Hepatocyte (in vitro differentiated cells): ENCODE measurements at regions not wholly inside any gene's neighbourhood (a gene's known extent, or its start where the extent isn't known, plus 50 kb on each side); places are given as distances from the start of the nearest gene placed in this dataset.

ENCODE experiments used
- DNase-seq: peaks from one replicate; pipeline ENCODE4 v3.0.0-alpha.2; 2016; ENCODE audit warnings: low spot score
- H2AFZ ChIP-seq: fragments of 200-600 bp; sonication (generic); 2 replicates; pipeline ENCODE4 v1.6.0; 2016; ENCODE audit warnings: antibody characterized with exemption, mild to moderate bottlenecking
- H3K27ac ChIP-seq: fragments of 200-600 bp; sonication (generic); 2 replicates; pipeline ENCODE4 v1.5.1; 2016; ENCODE audit warnings: mild to moderate bottlenecking
- H3K27me3 ChIP-seq: fragments of 200-600 bp; sonication (generic); 2 replicates; pipeline ENCODE4 v1.6.1; 2016
- H3K36me3 ChIP-seq: fragments of 200-600 bp; sonication (generic); replicated peaks from 2 replicates; pipeline ENCODE4 v1.5.1; 2016; ENCODE audit warnings: low read depth; ENCODE audit not compliant: insufficient read depth
- H3K4me1 ChIP-seq: fragments of 200-600 bp; sonication (generic); 2 replicates; pipeline ENCODE4 v1.5.1; 2016; ENCODE audit warnings: mild to moderate bottlenecking, moderate library complexity; ENCODE audit not compliant: insufficient read depth
- H3K4me2 ChIP-seq: fragments of 200-600 bp; sonication (generic); 2 replicates; pipeline ENCODE4 v1.6.0; 2016
- H3K4me3 ChIP-seq: fragments of 200-600 bp; sonication (generic); 2 replicates; pipeline ENCODE4 v1.5.1; 2016; ENCODE audit warnings: mild to moderate bottlenecking
- H3K79me2 ChIP-seq: fragments of 200-600 bp; sonication (generic); 2 replicates; pipeline ENCODE4 v1.6.0; 2017; ENCODE audit warnings: mild to moderate bottlenecking
- H3K9me2 ChIP-seq: fragments of 200-600 bp; sonication (generic); replicated peaks from 2 replicates; pipeline ENCODE4 v1.6.0; 2017; ENCODE audit warnings: mild to moderate bottlenecking; ENCODE audit not compliant: insufficient read depth
- H3K9me3 ChIP-seq: fragments of 200-600 bp; sonication (generic); 2 replicates; pipeline ENCODE4 v1.5.1; 2016; ENCODE audit warnings: low read depth, mild to moderate bottlenecking
- H4K20me1 ChIP-seq: fragments of 200-600 bp; sonication (generic); 2 replicates; pipeline ENCODE4 v1.6.0; 2016; ENCODE audit warnings: mild to moderate bottlenecking; ENCODE audit not compliant: insufficient read depth, poor library complexity, severe bottlenecking
- EZH2 ChIP-seq: fragments of 200-600 bp; sonication (generic); IDR thresholded peaks from 2 replicates; pipeline ENCODE4 v1.6.1; 2016; ENCODE audit warnings: antibody characterized with exemption, mild to moderate bottlenecking, borderline replicate concordance
- EZH2phosphoT487 ChIP-seq: fragments of 200-600 bp; sonication (generic); IDR thresholded peaks from one replicate; pipeline ENCODE4 v1.6.1; 2018; ENCODE audit warnings: antibody characterized with exemption, mild to moderate bottlenecking, low read depth, moderate library complexity; ENCODE audit not compliant: unreplicated experiment, severe bottlenecking
- WGBS: methylation state at CpG from one replicate; pipeline ENCODE4 v1.1.6; 2016; ENCODE audit warnings: low lambda C conversion rate; ENCODE audit errors: missing lambda C conversion rate; 5-methylcytosine and 5-hydroxymethylcytosine counted together
- TF ChIP-seq, protein P1 (sequence below): fragments of 200-600 bp; sonication (generic); IDR thresholded peaks from 2 replicates; pipeline ENCODE4 v1.5.1; 2016; ENCODE audit warnings: antibody characterized with exemption, mild to moderate bottlenecking; ENCODE audit not compliant: poor library complexity

DNA sequence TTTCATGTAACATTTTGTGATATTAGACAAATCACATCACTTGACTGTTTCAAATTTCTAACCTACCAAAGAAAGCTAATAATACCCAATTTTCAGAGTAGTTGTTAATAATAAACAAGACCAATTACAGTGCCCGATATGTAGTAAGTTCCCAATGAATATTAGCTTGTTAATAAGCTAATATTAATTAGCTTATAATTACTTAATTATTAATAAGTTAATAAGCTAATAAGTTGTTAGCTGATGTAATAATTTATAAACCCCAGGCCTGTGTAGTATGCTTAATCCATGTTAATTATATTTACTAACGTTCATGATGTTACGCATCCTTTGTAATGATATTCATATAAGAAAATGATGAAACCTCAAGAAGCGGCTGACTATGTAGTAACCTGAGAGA lies 643.8 kb upstream of the KIRREL3 start:
- Histone ChIP-seq H3K27ac (no peak overlapping the region), H3K4me1 (peaks cover 4% of the 10 kb centered on the region), H3K27me3 (no peaks in the 10 kb centered on the region), H3K36me3 (no peaks in the 10 kb centered on the region), H3K4me2 (no peak overlapping the region), H2AFZ (no peak overlapping the region), H3K9me2 (no peaks in the 10 kb centered on the region), H3K9me3 (no peaks in the 10 kb centered on the region), H4K20me1 (no peaks in the 10 kb centered on the region), H3K79me2 (no peaks in the 10 kb centered on the region), H3K4me3 (no peak overlapping the region)
- 96% methylated on average over 4 of the region's 4 CpGs for WGBS
- TF ChIP-seq, protein P1, sequence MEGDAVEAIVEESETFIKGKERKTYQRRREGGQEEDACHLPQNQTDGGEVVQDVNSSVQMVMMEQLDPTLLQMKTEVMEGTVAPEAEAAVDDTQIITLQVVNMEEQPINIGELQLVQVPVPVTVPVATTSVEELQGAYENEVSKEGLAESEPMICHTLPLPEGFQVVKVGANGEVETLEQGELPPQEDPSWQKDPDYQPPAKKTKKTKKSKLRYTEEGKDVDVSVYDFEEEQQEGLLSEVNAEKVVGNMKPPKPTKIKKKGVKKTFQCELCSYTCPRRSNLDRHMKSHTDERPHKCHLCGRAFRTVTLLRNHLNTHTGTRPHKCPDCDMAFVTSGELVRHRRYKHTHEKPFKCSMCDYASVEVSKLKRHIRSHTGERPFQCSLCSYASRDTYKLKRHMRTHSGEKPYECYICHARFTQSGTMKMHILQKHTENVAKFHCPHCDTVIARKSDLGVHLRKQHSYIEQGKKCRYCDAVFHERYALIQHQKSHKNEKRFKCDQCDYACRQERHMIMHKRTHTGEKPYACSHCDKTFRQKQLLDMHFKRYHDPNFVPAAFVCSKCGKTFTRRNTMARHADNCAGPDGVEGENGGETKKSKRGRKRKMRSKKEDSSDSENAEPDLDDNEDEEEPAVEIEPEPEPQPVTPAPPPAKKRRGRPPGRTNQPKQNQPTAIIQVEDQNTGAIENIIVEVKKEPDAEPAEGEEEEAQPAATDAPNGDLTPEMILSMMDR = no peak
- TF ChIP-seq EZH2 (no peak), EZH2phosphoT487 (no peak)
- DNase-seq = no peak

DNA sequence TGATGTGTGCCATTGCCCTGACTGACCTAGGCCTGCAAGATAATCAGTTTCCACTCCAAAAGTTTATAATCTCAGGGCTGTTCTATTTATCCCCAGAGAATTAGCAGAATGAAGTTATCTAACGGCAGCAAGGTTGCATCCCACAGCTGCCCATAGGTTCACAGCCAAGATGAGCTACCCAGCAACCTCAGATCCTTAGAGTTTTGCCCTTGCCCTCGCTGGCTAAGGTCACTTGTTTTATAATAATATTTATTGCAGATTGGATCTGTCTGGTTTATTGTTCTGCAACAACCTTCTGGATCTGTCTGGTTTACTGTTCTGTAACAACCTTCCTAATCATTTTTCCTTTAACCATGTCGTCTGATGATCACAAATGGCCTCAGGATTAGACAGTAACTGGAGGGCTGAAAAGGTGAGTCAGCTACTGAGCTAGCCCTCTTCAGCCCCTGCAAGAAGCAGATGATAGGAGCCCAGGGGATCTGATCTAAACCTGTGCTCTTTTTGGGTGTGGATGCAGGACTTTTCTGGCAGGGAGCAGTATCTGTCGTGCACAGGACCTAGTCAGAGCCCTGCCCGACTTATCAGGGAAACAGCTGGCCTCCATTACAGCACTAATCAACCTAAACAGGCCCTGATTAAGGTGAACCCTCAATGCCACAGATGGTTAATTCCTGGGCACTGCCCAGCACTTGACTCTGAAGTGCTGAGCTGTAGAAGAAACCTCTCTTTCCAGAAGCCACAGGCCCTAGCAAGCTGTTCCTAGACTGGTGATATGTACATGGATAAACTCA lies 642.9 kb upstream of the KIRREL3 start:
- H3K36me3 ChIP-seq = no peaks in the 10 kb centered on the region
- no peaks in the 10 kb centered on the region for H3K9me2 ChIP-seq
- no peak overlapping the region for H3K4me3 ChIP-seq
- no peaks in the 10 kb centered on the region for H3K9me3 ChIP-seq
- no peak overlapping the region for H3K4me2 ChIP-seq
- H3K79me2 ChIP-seq = no peaks in the 10 kb centered on the region
- 69% methylated on average over 5 of the region's 5 CpGs for WGBS
- TF ChIP-seq, protein P1 = no peak
- TF ChIP-seq EZH2 = no peak
- no peak overlapping the region for H3K27ac ChIP-seq
- H3K27me3 ChIP-seq = no peaks in the 10 kb centered on the region
- no peak for DNase-seq
- H4K20me1 ChIP-seq = no peaks in the 10 kb centered on the region
- no peak overlapping the region for H2AFZ ChIP-seq
- peaks cover 4% of the 10 kb centered on the region for H3K4me1 ChIP-seq

DNA sequence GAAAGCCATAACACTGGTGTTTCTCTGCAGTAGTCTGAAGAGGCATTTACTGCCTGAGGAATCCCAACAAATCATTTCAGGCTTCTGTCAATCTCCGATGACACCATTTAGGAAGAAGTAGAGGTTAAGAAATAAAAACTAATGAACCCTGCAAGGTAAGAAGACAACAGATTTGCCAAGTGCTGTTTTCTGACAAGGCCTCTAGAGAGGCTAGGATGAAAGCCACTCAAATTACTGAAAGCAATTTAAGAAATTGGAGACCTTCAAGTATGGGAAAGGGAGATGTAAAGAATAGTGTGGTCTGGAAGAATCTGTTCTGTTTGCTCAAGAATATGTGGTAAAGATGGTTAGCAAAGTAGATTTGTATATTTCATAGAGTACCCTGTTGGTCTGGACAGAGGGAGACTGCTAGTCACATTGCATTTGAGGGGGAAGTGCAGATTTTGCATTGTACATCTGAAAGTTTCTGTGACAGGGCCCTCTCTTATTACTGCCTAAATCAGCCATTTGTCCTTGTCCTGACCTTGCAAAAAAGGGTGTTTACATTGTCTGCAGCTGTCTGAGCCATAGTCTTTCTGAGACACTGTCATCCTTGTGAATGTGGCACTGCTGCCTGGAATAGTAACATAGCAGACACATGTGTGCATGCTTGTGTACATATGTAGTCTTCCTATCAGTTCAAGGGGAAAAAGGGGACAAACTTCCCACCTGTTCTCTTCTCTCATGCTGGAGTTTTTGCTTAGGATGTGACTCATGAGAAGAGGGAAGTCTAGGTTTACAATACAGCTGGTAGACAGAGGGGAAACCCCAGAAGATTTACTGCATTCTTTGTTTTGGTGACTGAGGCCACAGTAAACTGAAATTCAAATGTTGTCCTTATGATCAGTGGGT lies 640.2 kb upstream of the KIRREL3 start:
- H3K27me3 ChIP-seq = no peaks in the 10 kb centered on the region
- H3K9me2 ChIP-seq = no peaks in the 10 kb centered on the region
- no peak overlapping the region for H3K4me3 ChIP-seq
- H3K9me3 ChIP-seq = no peaks in the 10 kb centered on the region
- no peak for TF ChIP-seq EZH2
- TF ChIP-seq, protein P1 = no peak
- no peak for TF ChIP-seq EZH2phosphoT487
- no peak for DNase-seq
- H3K79me2 ChIP-seq = no peaks in the 10 kb centered on the region
- no peaks in the 10 kb centered on the region for H3K36me3 ChIP-seq
- H2AFZ ChIP-seq = no peak overlapping the region
- H3K4me1 ChIP-seq = peaks cover 4% of the 10 kb centered on the region
- no peaks in the 10 kb centered on the region for H4K20me1 ChIP-seq
- WGBS = 74% methylated on average over 1 of the region's 1 CpG
- no peak overlapping the region for H3K27ac ChIP-seq
- no peak overlapping the region for H3K4me2 ChIP-seq
